ENCODE measurements at regions not wholly inside any gene's neighbourhood (a gene's known extent, or its start where the extent isn't known, plus 50 kb on each side); places are given as distances from the start of the nearest gene placed in this dataset.

DNA sequence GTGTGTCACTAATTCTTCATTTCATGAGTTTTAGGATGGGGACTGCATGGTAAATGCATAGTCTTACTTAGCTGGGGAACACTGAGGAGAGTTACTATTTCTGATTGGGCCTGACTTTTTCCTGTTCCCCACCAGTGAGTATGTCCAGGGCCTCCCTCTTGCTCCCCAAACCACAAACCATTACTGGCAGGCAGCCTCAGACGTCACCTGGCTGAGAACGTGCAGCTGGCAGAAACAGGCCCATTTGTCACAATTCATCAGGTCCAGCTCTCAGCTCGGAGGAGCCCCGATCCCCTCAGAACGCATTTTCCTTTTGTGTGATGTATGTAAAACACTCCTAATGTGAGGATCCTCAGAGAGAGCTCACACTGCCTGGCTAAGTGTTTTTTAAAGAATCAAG is 71.7 kb upstream of the SIX3 start:
- TF ChIP-seq, protein P1, sequence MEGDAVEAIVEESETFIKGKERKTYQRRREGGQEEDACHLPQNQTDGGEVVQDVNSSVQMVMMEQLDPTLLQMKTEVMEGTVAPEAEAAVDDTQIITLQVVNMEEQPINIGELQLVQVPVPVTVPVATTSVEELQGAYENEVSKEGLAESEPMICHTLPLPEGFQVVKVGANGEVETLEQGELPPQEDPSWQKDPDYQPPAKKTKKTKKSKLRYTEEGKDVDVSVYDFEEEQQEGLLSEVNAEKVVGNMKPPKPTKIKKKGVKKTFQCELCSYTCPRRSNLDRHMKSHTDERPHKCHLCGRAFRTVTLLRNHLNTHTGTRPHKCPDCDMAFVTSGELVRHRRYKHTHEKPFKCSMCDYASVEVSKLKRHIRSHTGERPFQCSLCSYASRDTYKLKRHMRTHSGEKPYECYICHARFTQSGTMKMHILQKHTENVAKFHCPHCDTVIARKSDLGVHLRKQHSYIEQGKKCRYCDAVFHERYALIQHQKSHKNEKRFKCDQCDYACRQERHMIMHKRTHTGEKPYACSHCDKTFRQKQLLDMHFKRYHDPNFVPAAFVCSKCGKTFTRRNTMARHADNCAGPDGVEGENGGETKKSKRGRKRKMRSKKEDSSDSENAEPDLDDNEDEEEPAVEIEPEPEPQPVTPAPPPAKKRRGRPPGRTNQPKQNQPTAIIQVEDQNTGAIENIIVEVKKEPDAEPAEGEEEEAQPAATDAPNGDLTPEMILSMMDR (IDR thresholded peaks at IDR 0.05), result no peak
- TF ChIP-seq POLR2A (IDR thresholded peaks at IDR 0.05), result no peak

All from upper lobe of left lung (tissue), 4 donors.